ENCODE measurements at regions not wholly inside any gene's neighbourhood (a gene's known extent, or its start where the extent isn't known, plus 50 kb on each side); places are given as distances from the start of the nearest gene placed in this dataset.
"Not testable (repeated sequence)": the region's sequence is repeated elsewhere in the genome, so short reads cannot be mapped to it uniquely, and the experiment has no call there.

DNA sequence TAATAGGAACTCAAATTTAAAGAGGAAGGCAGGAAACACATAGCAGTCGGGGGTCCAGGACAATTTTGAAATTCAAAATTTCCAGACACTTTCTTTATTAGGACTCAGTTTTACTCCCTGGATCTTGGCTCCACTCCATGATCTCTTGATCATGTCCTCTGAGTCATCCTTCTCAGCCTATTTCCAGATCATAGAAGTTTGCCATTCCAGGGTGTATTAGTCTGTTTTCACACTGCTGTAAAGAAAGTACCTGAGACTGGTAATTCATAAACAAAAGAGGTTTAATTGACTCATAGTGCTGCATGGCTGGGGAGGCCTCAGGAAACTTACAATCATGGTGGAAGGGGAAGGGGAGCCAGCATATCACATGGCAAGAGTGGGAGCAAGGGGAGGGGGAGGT is 564.7 kb upstream of the ACTRT1 start (continued):
- TF ChIP-seq, protein P1, sequence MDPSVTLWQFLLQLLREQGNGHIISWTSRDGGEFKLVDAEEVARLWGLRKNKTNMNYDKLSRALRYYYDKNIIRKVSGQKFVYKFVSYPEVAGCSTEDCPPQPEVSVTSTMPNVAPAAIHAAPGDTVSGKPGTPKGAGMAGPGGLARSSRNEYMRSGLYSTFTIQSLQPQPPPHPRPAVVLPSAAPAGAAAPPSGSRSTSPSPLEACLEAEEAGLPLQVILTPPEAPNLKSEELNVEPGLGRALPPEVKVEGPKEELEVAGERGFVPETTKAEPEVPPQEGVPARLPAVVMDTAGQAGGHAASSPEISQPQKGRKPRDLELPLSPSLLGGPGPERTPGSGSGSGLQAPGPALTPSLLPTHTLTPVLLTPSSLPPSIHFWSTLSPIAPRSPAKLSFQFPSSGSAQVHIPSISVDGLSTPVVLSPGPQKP (IDR thresholded peaks at IDR 0.05; ENCODE audit: low read depth, low read length) = no peak
- TF ChIP-seq EP300 (IDR thresholded peaks at IDR 0.05) (no peak), TFCP2L1 (CRISPR knock-in tag; IDR thresholded peaks at IDR 0.05) (no peak), POLR2A (IDR thresholded peaks at IDR 0.05; ENCODE audit: low read length) (no peak), PHF8 (IDR thresholded peaks at IDR 0.05; ENCODE audit: borderline replicate concordance, low read depth) (no peak), HEYL (CRISPR knock-in tag; IDR thresholded peaks at IDR 0.05) (no peak)

DNA sequence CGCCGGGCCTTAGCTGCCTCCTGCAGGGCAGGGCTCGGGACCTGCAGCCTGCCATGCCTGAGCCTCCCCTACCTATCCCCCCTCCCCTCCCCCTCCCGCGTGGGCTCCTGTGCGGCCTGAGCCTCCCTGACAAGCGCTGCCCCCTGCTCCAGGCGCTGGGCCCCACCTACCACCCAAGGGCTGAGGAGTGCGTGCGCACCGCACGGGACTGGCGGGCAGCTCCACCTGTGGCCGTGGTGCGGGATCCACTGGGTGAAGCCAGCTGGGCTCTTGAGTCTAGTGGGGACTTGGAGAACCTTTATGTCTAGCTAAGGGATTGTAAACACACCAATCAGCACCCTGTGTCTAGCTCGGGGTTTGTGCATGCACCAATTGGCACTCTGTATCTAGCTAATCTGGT is 554.6 kb upstream of the ACTRT1 start:
- H3K27ac ChIP-seq; H3K4me1 ChIP-seq; H3K4me2 ChIP-seq; H3K4me3 ChIP-seq; POLR2A ChIA-PET; DNase-seq (ENCODE audit: low read depth in 1 of 2, low spot score in 1 of 2); FAIRE-seq; CTCF ChIA-PET; H3K9me3 ChIP-seq; ATAC-seq: not testable (repeated sequence)
- WGBS (ENCODE audit: missing lambda C conversion rate) = no CpG with 5 or more reads among the region's 16 CpGs

DNA sequence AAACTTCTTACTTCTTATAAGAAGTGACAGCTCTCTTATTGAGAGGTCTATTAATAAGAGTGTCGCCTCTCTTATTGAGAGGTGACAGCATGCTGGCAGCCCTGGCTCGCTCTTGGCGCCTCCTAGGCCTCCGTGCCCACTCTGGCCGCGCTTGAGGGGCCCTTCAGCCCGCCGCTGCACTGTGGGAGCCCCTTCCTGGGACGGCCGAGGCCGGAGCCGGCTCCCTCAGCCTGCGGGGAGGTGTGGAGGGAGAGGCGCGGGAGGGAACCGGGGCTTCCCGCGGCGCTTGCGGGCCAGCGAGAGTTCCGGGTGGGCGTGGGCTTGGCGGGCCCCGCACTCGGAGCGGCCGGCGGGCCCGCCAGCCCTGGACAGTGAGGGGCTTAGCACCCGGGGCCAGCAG is 554.2 kb upstream of the ACTRT1 start:
- H3K4me1 ChIP-seq; H3K4me3 ChIP-seq; H3K27ac ChIP-seq; H3K4me2 ChIP-seq; CTCF ChIA-PET; DNase-seq (ENCODE audit: low read depth in 1 of 2, low spot score in 1 of 2); ATAC-seq; H3K9me3 ChIP-seq; POLR2A ChIA-PET; FAIRE-seq: not testable (repeated sequence)
- 44% methylated on average over 6 of the region's 31 CpGs for WGBS (ENCODE audit: missing lambda C conversion rate)

DNA sequence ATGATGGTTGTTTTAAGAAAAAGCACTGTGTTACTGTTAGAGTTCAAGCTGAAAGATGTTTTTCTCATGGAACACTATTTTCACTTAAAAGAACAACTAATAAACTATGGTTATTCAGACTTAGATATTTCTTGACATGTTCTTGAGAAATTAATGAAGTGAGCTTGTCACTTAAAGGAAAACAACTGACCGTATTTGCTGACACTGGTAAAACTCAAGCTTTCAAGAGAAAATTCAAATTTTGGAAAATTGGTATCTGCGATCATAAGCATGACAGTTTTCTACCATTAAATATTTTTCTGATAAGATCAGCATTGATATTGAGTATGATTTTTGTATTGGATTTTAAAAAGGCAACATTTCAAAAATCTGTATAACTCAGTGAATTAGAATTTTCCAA is 549.5 kb upstream of the ACTRT1 start:
- no peak for ATAC-seq
- Histone ChIP-seq H3K27ac (no peak overlapping the region), H3K4me1 (no peaks in the 10 kb centered on the region), H3K4me3 (no peak overlapping the region), H3K4me2 (no peak overlapping the region), H3K9me3 (no peaks in the 10 kb centered on the region)
- 44% methylated on average over 2 of the region's 2 CpGs for WGBS (ENCODE audit: missing lambda C conversion rate)
- TF ChIP-seq FOSB (CRISPR knock-in tag; IDR thresholded peaks at IDR 0.05) (no peak), MAFK (IDR thresholded peaks at IDR 0.05; ENCODE audit: partially characterized antibody) (peak; percentile 53), JUNB (IDR thresholded peaks at IDR 0.05) (no peak)
- POLR2A ChIA-PET = no interaction called here
- CTCF ChIA-PET = no interaction called here
- DNase-seq (ENCODE audit: low read depth in 1 of 2, low spot score in 1 of 2) = no peak
- peak; percentile 97 for FAIRE-seq

DNA sequence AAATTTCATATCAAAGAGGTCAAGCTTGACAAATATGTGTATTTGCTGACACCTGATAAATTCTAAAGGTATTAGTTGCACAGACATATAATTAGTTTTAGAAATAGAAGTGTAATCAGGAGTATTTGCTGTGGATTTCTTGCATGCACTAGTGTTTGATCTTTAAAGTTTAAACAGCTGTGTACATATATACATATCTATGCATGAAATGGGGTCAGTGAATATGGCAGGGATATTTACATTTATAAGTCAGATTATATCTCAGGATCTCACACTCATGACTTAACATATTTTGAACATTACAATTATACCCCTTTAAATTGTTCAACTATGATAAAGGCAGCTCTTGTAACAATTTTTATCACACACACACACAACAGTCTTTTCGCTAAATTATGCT is 547.4 kb upstream of the ACTRT1 start:
- ATAC-seq (no peak), DNase-seq (ENCODE audit: low read depth in 1 of 2, low spot score in 1 of 2) (no peak), FAIRE-seq (peak; percentile 76)
- CTCF ChIA-PET = no interaction called here
- Histone ChIP-seq H3K9me3 (no peaks in the 10 kb centered on the region), H3K27ac (no peak overlapping the region), H3K4me3 (no peak overlapping the region), H3K4me1 (no peaks in the 10 kb centered on the region), H3K4me2 (no peak overlapping the region)
- TF ChIP-seq ZC3H11A (IDR thresholded peaks at IDR 0.05) (no peak), MAFK (IDR thresholded peaks at IDR 0.05; ENCODE audit: partially characterized antibody) (peak; percentile 3), JUNB (IDR thresholded peaks at IDR 0.05) (no peak)
- POLR2A ChIA-PET = no interaction called here
- 27% methylated on average over 1 of the region's 1 CpG for WGBS (ENCODE audit: missing lambda C conversion rate)

DNA sequence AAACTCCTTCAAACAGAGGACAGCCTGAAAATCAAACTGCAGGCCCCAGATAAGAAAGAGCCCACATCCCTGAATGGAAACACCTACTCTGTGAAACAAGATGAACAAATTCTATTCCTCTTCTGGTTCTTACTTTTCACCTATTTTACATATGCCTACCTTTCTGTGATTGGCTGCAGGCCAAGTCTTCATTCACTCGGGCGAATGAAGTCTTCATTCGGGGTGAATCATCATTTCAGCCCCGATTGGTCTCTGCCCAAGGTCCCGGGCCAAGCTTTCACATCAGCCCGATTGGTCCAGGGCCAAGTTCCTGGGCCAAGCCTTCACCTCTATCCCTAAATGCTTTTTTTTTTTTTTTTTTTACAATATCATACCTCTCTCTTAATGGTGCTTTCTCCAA is 529.8 kb upstream of the ACTRT1 start:
- no peak overlapping the region for H3K27ac ChIP-seq
- 25% methylated on average over 6 of the region's 6 CpGs for WGBS (ENCODE audit: missing lambda C conversion rate)
- no peak overlapping the region for H3K4me2 ChIP-seq
- no peak overlapping the region for H3K4me3 ChIP-seq
- no peak for TF ChIP-seq NPAS2 (CRISPR knock-in tag; IDR thresholded peaks at IDR 0.05; ENCODE audit: borderline replicate concordance)
- TF ChIP-seq GATA3 (IDR thresholded peaks at IDR 0.05; ENCODE audit: borderline replicate concordance) = no peak
- no peak for TF ChIP-seq RARB (CRISPR knock-in tag; IDR thresholded peaks at IDR 0.05)
- TF ChIP-seq ESRRA (IDR thresholded peaks at IDR 0.05; ENCODE audit: borderline replicate concordance, low read length) = no peak
- TF ChIP-seq, protein P2, sequence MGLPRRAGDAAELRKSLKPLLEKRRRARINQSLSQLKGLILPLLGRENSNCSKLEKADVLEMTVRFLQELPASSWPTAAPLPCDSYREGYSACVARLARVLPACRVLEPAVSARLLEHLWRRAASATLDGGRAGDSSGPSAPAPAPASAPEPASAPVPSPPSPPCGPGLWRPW (IDR thresholded peaks at IDR 0.05) = no peak
- TF ChIP-seq FOXS1 (CRISPR knock-in tag; IDR thresholded peaks at IDR 0.05) = no peak
- TF ChIP-seq NFE2L2 (conservative IDR thresholded peaks at IDR 0.05; ENCODE audit: low read length) = no peak
- TF ChIP-seq MAFK (IDR thresholded peaks at IDR 0.05; ENCODE audit: partially characterized antibody) = no peak
- TF ChIP-seq, protein P3, sequence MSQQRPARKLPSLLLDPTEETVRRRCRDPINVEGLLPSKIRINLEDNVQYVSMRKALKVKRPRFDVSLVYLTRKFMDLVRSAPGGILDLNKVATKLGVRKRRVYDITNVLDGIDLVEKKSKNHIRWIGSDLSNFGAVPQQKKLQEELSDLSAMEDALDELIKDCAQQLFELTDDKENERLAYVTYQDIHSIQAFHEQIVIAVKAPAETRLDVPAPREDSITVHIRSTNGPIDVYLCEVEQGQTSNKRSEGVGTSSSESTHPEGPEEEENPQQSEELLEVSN (IDR thresholded peaks at IDR 0.05; ENCODE audit: borderline replicate concordance, low read depth) = no peak
- no peak for TF ChIP-seq SREBF2 (IDR thresholded peaks at IDR 0.05)
- CTCF ChIA-PET = no interaction called here
- FAIRE-seq (no peak), ATAC-seq (no peak), DNase-seq (ENCODE audit: low read depth in 1 of 2, low spot score in 1 of 2) (no peak)
- no peaks in the 10 kb centered on the region for H3K4me1 ChIP-seq
- H3K9me3 ChIP-seq = no peaks in the 10 kb centered on the region
- POLR2A ChIA-PET = no interaction called here

Data from A549 (cell line).